WERI-Rb-1 (cell line): ENCODE measurements at regions not wholly inside any gene's neighbourhood (a gene's known extent, or its start where the extent isn't known, plus 50 kb on each side); places are given as distances from the start of the nearest gene placed in this dataset.
"Not testable (repeated sequence)": the region's sequence is repeated elsewhere in the genome, so short reads cannot be mapped to it uniquely, and the experiment has no call there.

Source experiments
- DNase-seq: peaks from one replicate; pipeline ENCODE4 v3.0.0-alpha.2; 2020
- H3K27ac ChIP-seq: fragments of 250-450 bp; sonication (Bioruptor Pico); 2 replicates; pipeline ENCODE4 v1.5.1; 2020; ENCODE audit warnings: mild to moderate bottlenecking, moderate library complexity
- H3K27me3 ChIP-seq: fragments of 250-450 bp; sonication (Bioruptor Pico); 2 replicates; pipeline ENCODE4 v1.5.1; 2021; ENCODE audit warnings: mild to moderate bottlenecking, low read depth, moderate library complexity; ENCODE audit not compliant: insufficient read depth, severe bottlenecking
- H3K36me3 ChIP-seq: fragments of 250-450 bp; sonication (Bioruptor Pico); 2 replicates; pipeline ENCODE4 v1.5.1; 2020; ENCODE audit warnings: mild to moderate bottlenecking, moderate library complexity
- H3K4me3 ChIP-seq: 2 replicates; pipeline ENCODE4 v1.5.1; 2011; ENCODE audit warnings: low read depth, mild to moderate bottlenecking, control low read depth, low read length
- H3K9me3 ChIP-seq: fragments of 250-450 bp; sonication (Bioruptor Pico); 2 replicates; pipeline ENCODE4 v1.5.1; 2021; ENCODE audit warnings: mild to moderate bottlenecking, moderate library complexity; ENCODE audit not compliant: severe bottlenecking
- CTCF ChIP-seq: IDR thresholded peaks from 2 replicates; pipeline ENCODE4 v1.5.1; 2011; ENCODE audit warnings: low read depth, mild to moderate bottlenecking, control low read depth, inconsistent platforms, low read length

DNA sequence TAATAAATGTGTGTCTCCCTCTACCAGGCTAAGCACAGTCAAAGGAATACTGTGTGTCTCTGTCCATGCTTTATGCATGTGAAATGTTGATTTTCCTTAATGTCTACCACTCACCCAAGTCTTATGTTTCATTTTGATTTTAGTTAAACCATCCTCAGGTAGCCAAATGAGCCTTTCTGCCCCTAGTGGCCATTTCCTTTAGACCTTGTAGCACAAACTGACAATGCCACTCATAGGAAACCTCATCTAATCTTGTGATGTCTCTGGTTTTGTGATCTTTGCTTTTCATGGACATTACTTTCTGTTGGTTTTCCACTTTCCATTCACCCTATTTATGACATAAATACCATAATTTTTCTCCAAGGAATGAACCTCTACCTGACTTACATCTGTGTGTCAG lies 820.8 kb downstream of the MAT2B start:
- Histone ChIP-seq H3K9me3 (peaks cover 4% of the 10 kb centered on the region), H3K4me3 (no peak overlapping the region), H3K27me3 (no peaks in the 10 kb centered on the region), H3K36me3 (no peaks in the 10 kb centered on the region), H3K27ac (no peak overlapping the region)
- no peak for DNase-seq
- TF ChIP-seq CTCF, result peak; percentile 49

- not testable (repeated sequence) for DNase-seq, H3K36me3 ChIP-seq, H3K9me3 ChIP-seq, H3K27me3 ChIP-seq, H3K4me3 ChIP-seq, H3K27ac ChIP-seq
Measured at GRCh38 chr5:164327166-164327565, 821.7 kb downstream of the MAT2B start.

- no peaks in the 10 kb centered on the region for H3K36me3 ChIP-seq
- no peak for DNase-seq
- TF ChIP-seq CTCF, result no peak
Measured at GRCh38 chr5:164332349-164333196, 827.2 kb downstream of the MAT2B start.

GRCh38 chr5:164335837-164336236 lies 830.4 kb downstream of the MAT2B start:
- Histone ChIP-seq H3K4me3 (no peak overlapping the region), H3K36me3 (no peaks in the 10 kb centered on the region), H3K27ac (no peak overlapping the region), H3K27me3 (no peaks in the 10 kb centered on the region), H3K9me3 (no peaks in the 10 kb centered on the region)
- TF ChIP-seq CTCF, result no peak
- no peak for DNase-seq

More at GRCh38 chr5:164332349-164333196, 827.2 kb downstream of the MAT2B start:
- no peak overlapping the region for H3K4me3 ChIP-seq
- H3K27ac ChIP-seq, result no peak overlapping the region
- H3K27me3 ChIP-seq, result no peaks in the 10 kb centered on the region
- peaks cover 2% of the 10 kb centered on the region for H3K9me3 ChIP-seq

GRCh38 chr5:164336276-164336675 lies 830.9 kb downstream of the MAT2B start:
- no peak for TF ChIP-seq CTCF

DNA sequence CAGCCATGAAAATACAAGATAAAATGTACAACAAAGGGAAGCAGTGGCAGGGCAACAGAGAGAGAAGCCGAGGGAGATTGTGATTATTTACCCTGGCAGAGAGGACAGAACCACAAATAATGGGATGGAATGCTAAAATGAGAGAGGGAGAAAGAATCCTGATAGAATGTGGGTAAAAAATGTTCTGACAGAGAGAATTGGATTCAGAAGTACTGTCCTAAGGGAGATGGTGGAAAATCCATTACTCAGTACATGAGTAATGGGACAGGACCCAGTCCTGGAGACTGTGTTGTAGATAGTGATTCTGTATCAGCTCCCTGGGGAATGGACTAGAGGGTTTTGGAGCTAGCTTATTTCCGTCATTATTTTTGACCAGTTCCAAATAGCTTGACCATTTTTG lies 831.5 kb downstream of the MAT2B start:
- Histone ChIP-seq H3K4me3 (no peak overlapping the region), H3K27me3 (no peaks in the 10 kb centered on the region), H3K9me3 (no peaks in the 10 kb centered on the region), H3K27ac (no peak overlapping the region), H3K36me3 (no peaks in the 10 kb centered on the region)
- DNase-seq, result no peak
- no peak for TF ChIP-seq CTCF

More at GRCh38 chr5:164336276-164336675, 830.9 kb downstream of the MAT2B start:
- H3K27ac ChIP-seq, result no peak overlapping the region
- no peaks in the 10 kb centered on the region for H3K9me3 ChIP-seq
- no peaks in the 10 kb centered on the region for H3K36me3 ChIP-seq
- H3K4me3 ChIP-seq, result no peak overlapping the region
- no peaks in the 10 kb centered on the region for H3K27me3 ChIP-seq
- DNase-seq, result no peak
